NCI-H128 (cell line): ENCODE measurements at regions not wholly inside any gene's neighbourhood (a gene's known extent, or its start where the extent isn't known, plus 50 kb on each side); places are given as distances from the start of the nearest gene placed in this dataset.

Experiments used
- DNase-seq: peaks from one replicate; lab custom pipeline; 2025; ENCODE audit not compliant: unreplicated experiment; lab: John Stamatoyannopoulos, UW

- no peak for DNase-seq
These were observed 86.4 kb downstream of the ADRB2 start for GRCh38 chr5:148912714-148913398.

GRCh38 chr5:148913493-148913892 lies 87.1 kb downstream of the ADRB2 start:
- DNase-seq, result no peak

DNA sequence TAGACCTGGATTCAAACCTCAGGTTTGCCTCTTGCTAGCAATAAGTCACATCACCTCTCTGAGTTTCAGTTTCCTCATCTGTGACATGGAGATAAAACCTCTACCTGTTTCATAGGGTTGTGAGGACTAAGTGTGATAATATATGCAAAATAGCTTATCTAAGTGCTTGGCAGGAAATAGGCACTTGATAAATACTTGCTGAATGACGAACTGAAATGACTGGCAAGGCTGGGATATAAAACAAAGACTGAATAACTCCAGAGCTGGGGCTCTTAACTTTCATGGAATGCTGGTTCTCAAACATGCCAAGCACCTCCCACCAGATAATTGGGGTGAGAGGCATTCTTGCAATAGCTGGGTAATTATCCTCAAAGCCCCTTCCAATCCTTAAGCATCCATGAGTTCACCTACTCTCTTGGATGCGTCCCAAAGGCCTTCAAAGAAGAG lies 87.6 kb downstream of the ADRB2 start:
- no peak for DNase-seq

DNA sequence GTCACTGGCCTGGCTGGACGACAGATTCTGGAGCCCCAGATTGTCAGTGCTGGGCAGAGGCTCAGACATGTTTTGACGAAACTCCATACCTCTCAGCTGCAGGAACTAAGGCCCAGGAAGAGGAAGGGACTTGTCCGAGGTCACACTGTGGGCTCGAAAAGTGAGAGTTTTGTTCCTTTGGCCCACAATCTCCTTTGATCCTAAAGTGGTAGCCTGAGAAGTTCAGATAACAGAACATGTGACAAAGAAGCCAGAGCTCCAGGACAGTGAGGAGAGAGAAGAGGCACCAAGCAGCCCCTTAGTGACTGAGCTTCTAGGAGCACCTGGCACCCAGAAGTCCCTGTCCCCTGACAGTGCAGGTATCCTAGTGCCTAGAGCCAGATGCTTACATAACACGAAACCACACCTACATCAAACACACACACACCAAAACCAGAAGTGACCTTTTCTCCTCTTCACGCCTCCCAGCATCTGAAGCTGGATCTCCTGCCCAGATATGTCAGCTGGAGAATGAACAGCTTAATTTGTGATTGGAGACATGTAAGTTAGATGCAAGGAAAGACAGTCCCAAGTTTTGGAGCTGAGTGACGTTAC lies 88.9 kb downstream of the ADRB2 start:
- no peak for DNase-seq

DNA sequence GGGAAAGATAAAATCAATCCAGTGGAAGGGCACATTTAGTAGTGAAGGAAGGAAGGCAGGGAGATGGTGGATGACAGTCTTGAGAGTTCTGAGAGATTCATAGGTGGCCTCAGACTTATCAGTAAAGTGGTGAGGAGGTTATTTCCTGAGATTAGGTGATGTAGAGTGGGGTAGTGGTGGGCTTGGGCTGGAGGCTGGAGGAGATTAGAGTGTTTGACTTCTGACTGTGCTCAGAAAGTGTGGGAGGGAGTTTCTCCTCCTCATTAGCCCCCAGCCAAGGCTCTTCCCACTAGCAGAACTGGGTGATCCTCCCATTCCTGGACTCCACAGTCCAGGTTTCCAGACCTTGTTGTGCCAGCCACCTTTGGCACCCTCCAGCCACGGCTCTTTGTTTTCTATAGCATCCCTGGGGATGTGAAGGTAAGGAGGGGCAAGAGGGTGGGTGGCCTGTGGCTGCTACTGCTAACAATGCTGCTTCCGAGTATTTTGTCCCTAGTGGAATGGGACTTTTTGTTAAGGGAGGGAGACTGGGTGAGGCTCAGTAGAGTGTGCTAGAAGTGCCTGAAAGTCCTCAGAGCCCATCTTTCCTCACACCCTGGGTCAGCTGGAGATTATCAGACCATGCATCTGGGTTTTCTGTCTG lies 94.4 kb downstream of the ADRB2 start:
- DNase-seq, result no peak

DNA sequence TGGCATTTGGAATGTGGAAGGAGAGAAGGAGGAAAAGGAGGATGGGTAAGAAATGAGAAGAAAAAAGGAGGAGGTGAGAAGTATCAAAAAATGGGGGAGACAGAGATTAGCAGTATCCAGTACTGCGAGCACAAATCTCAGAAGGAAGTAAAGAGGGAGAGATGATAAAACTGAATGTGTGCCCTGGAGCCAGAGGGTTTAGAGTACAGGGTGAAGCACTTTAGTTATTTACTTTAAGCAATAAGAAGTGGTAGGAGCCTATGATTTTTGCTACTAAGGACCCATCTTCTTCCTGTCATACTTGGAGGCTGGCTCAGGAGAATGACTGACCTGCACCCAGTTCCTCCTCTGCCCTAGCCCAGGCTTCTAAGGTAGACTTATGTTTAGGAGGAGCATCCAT lies 94.9 kb downstream of the ADRB2 start:
- no peak for DNase-seq

DNA sequence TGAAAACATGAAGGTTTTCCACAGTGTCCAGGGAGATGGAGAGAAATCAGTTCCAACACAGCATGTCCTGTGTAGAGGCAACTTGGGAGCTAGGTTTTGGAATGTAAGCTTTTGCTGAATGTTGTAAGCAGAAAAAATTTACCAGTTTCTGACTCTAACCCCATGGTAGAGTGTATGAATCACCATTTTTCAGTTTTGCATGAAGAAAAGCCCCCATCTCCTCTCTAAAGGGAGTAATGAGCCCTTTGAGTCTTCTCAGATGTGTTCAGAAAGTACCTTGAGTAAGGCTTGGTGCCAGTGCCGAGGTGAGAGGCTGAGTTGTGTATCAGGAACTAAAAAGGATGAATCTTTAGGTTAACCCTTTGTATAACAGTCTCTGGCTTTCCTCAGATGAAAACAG lies 96.2 kb downstream of the ADRB2 start:
- DNase-seq, result no peak

DNA sequence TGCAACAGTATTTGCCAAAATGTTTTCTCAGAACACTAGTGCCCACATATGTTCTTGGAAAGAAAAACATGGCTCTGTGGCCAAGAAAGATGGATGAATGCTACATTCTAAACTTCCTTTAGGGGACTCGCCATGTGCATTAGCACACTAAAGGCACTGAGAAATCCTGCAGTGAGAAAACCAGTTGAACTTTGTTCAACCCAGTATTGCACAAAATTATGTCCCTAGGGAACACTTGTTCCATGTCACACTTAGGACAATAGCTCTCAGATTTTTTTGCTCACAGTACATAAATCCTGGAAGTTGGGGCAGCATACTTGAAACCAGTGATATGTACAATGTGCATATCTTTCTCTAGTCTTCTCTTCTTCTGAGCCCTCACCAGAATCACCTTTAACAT lies 96.6 kb downstream of the ADRB2 start:
- no peak for DNase-seq

DNA sequence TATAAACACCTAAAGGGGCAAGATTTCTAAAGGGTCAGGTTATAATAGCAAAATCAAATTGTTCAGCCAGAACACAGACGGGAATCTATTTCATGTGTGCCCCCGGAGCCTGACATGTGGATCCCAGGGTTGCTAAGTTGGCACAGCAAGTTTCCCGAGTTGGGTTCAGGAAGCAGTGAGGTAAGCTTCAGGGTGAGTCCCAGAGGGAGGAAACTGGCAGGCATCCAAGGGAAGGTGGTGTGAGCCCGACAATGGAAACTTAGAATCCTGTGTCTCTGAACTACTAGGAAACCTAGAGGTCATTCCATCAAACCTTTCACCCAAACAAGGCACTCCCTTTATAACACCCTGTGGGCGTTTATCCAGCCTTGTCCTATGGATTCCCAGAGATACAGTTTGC lies 98.4 kb downstream of the ADRB2 start:
- no peak for DNase-seq

GRCh38 chr5:148926207-148926606 lies 99.8 kb downstream of the ADRB2 start:
- DNase-seq, result no peak

GRCh38 chr5:148927307-148927946 lies 101.0 kb downstream of the ADRB2 start:
- DNase-seq, result no peak

- no peak for DNase-seq
These were observed 101.7 kb downstream of the ADRB2 start for GRCh38 chr5:148928141-148928540.

GRCh38 chr5:148931453-148932057 lies 105.1 kb downstream of the ADRB2 start:
- no peak for DNase-seq

DNA sequence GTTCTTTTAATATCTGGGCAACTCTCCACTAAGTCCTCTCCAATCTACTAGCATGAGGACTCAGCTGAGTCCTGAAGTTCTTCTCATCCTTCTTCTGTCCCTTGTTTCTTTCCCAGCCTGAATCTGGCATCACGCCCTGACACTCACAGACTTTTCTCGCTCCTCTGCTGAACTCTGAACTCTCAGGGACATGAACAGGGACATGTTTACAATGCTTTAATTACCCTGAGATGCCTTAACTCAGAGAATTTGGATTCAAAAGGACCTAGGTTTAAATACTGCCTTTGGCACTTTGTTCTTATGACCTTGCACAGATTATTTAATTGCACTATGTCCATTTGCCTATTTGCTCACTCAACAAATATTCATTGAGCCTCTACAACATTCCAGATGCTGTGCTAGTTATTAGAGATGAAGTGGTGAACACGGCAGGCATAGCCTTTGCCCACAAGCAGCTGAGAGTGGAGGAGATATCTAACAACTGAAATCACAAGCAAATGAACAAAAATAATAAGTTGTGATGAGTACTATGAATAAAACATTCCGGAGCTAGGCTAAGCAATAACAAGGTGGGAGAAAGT lies 106.0 kb downstream of the ADRB2 start:
- DNase-seq, result no peak

- DNase-seq, result no peak
These were observed 107.6 kb downstream of the ADRB2 start for GRCh38 chr5:148933903-148934432.

GRCh38 chr5:148934895-148935400 lies 108.5 kb downstream of the ADRB2 start:
- DNase-seq, result no peak

DNA sequence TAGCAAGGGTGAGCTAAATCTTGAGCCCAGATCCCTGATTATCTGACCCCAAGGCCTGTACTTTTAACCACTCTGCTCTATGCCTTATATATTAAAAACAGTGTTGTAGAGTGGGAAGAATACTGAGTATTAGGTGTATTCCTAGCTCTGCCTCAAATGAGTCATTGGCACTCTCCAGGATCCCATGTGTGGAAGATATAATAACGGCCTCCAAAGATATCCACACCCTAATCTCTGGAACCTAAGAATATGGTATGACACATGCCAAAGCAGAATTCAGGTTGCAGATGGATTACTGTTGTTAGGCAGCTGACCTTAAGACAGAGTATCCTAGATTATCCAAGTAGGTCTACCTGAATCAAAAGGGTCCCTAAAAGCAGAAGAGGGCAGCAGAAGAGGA lies 110.8 kb downstream of the ADRB2 start:
- no peak for DNase-seq

DNA sequence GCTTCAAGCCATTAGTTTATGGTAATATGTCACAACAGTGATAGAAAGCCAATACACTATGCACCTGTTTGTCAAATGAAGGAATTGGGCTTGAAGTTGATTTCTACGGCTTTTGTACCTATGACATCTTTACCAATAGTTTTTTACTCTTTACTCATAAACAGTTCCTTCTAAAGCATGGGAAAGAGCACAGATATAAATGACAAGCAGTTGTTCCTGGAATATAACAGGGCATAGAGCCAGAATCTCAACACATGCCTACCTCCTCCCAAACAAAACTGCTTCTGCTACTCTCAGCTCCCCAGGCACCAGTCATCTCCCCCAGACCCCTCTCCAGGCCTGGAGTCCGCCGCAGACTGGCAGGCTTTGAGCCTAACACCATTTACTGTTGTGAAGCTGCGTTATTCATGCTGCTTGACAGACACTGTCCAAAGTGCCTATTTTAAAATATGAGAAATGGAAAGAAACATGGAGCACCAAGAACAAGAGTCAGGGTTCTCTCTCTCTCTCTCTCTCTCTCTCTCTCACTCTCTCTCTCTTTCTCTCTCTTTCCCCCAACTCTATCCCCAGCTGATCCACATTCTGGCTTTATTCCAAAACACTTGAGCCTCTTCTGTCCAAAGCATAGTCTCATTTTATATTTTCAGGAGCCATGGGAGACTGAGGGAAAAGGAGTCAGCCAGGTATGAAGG lies 111.6 kb downstream of the ADRB2 start:
- DNase-seq, result no peak

GRCh38 chr5:148938522-148938882 lies 112.1 kb downstream of the ADRB2 start:
- no peak for DNase-seq

DNA sequence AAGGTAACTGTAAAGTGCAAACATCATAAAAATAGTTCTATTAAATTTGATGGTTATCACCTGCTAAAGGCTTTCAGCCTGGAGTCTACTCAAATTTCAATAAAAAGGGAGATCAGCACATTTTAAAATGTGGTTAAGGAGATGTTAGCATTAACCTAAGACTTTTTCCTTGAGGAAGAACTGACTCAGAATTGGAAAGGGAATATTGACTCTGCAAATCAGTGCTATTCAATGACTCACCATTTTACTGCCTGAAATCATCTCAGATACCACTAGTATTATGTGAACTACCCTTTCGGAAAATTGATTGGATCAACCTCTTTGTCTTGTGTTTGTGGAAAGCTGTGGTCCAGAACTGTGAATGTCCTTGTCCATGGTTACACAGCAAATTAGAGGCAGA lies 113.3 kb downstream of the ADRB2 start:
- DNase-seq, result no peak
